ENCODE measurements at regions not wholly inside any gene's neighbourhood (a gene's known extent, or its start where the extent isn't known, plus 50 kb on each side); places are given as distances from the start of the nearest gene placed in this dataset.

DNA sequence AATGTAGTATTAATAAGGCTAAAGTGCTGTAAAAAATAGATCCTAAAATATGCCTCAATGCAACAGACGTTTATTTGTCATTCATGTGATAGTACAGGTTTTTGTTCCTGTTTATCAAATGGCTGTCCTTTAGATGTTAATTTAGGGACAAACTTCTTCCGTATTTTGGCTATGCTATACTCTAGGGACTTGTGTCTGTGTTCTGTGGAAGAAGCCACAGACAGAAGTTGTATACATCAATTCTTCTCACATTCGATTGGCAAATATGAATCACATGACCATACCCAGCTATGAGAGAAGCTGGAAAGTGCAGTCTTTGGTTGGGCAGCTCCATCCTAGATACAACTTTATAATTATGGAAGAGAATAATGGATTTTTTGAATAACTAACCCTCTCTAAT, 232.7 kb upstream of the SNX7 start:
- H3K27me3 ChIP-seq (ENCODE audit: insufficient read depth, low read length), result no peaks in the 10 kb centered on the region
- no peaks in the 10 kb centered on the region for H3K4me1 ChIP-seq (ENCODE audit: control insufficient read depth, insufficient read depth, low read length, unreplicated experiment)
- H3K27ac ChIP-seq (ENCODE audit: low read depth, low read length), result no peak overlapping the region
- no peaks in the 10 kb centered on the region for H3K79me2 ChIP-seq (ENCODE audit: control insufficient read depth, insufficient read depth, low read length, unreplicated experiment)
- no peaks in the 10 kb centered on the region for H3K36me3 ChIP-seq (ENCODE audit: insufficient read depth, low read length)
- H3K4me3 ChIP-seq (ENCODE audit: low read depth, low read length), result no peak overlapping the region
- H2AFZ ChIP-seq (ENCODE audit: low read length, unreplicated experiment), result no peak overlapping the region

- Histone ChIP-seq H3K4me3 (ENCODE audit: low read depth, low read length) (no peak overlapping the region), H3K79me2 (ENCODE audit: control insufficient read depth, insufficient read depth, low read length, unreplicated experiment) (no peaks in the 10 kb centered on the region), H3K27ac (ENCODE audit: low read depth, low read length) (no peak overlapping the region), H3K27me3 (ENCODE audit: insufficient read depth, low read length) (no peaks in the 10 kb centered on the region), H3K36me3 (ENCODE audit: insufficient read depth, low read length) (no peaks in the 10 kb centered on the region), H3K4me1 (ENCODE audit: control insufficient read depth, insufficient read depth, low read length, unreplicated experiment) (no peaks in the 10 kb centered on the region), H2AFZ (ENCODE audit: low read length, unreplicated experiment) (no peak overlapping the region)
These were observed 233.9 kb upstream of the SNX7 start for GRCh38 chr1:98427664-98428063.

GRCh38 chr1:98426092-98426491, 235.4 kb upstream of the SNX7 start:
- Histone ChIP-seq H3K4me3 (ENCODE audit: low read depth, low read length) (no peak overlapping the region), H3K4me1 (ENCODE audit: control insufficient read depth, insufficient read depth, low read length, unreplicated experiment) (peaks cover under 1% of the 10 kb centered on the region), H3K27me3 (ENCODE audit: insufficient read depth, low read length) (no peaks in the 10 kb centered on the region), H3K79me2 (ENCODE audit: control insufficient read depth, insufficient read depth, low read length, unreplicated experiment) (no peaks in the 10 kb centered on the region), H2AFZ (ENCODE audit: low read length, unreplicated experiment) (no peak overlapping the region), H3K27ac (ENCODE audit: low read depth, low read length) (no peak overlapping the region), H3K36me3 (ENCODE audit: insufficient read depth, low read length) (no peaks in the 10 kb centered on the region)

DNA sequence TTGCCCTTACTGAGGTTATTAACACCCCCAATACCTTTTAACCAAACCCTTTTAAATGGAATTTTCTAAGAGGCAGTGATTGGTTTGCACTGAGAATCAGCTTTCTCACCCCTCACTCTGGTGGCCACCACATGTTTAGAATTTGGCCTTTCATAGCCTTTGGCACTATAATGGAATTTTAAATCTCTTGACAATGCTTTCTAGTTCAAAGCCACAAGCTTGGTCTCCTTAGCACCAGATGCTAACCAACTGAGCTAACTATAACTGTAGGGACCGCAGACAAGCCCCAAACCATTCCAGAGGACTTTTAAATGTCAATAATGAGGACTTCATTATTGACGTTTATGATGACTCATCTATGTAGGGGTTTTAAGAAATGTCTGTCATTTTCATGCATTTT, 238.7 kb upstream of the SNX7 start:
- no peak overlapping the region for H3K4me3 ChIP-seq (ENCODE audit: low read depth, low read length)
- no peaks in the 10 kb centered on the region for H3K79me2 ChIP-seq (ENCODE audit: control insufficient read depth, insufficient read depth, low read length, unreplicated experiment)
- H3K4me1 ChIP-seq (ENCODE audit: control insufficient read depth, insufficient read depth, low read length, unreplicated experiment), result peaks cover 12% of the 10 kb centered on the region
- H3K27ac ChIP-seq (ENCODE audit: low read depth, low read length), result no peak overlapping the region
- H2AFZ ChIP-seq (ENCODE audit: low read length, unreplicated experiment), result no peak overlapping the region
- H3K27me3 ChIP-seq (ENCODE audit: insufficient read depth, low read length), result no peaks in the 10 kb centered on the region
- H3K36me3 ChIP-seq (ENCODE audit: insufficient read depth, low read length), result no peaks in the 10 kb centered on the region

DNA sequence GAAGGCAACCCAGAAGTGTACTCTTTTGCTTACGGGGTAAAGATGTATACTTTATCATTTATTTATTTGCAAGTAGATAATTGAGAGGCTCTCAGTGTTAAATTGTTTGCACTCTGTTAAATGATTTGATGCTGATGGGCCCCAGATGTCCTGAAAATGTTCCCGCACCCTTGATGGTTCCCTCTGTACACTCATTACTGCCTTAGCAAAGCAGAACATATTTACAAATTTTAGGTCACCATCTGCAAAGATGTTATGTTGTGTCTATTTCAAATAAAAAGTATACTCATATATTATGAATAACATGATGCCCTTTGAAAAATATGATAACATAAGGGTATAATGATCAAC, 240.5 kb upstream of the SNX7 start:
- peaks cover 12% of the 10 kb centered on the region for H3K4me1 ChIP-seq (ENCODE audit: control insufficient read depth, insufficient read depth, low read length, unreplicated experiment)
- H2AFZ ChIP-seq (ENCODE audit: low read length, unreplicated experiment), result no peak overlapping the region
- H3K4me3 ChIP-seq (ENCODE audit: low read depth, low read length), result no peak overlapping the region
- no peak overlapping the region for H3K27ac ChIP-seq (ENCODE audit: low read depth, low read length)
- no peaks in the 10 kb centered on the region for H3K36me3 ChIP-seq (ENCODE audit: insufficient read depth, low read length)
- H3K27me3 ChIP-seq (ENCODE audit: insufficient read depth, low read length), result no peaks in the 10 kb centered on the region
- no peaks in the 10 kb centered on the region for H3K79me2 ChIP-seq (ENCODE audit: control insufficient read depth, insufficient read depth, low read length, unreplicated experiment)

- Histone ChIP-seq H2AFZ (ENCODE audit: low read length, unreplicated experiment) (peak overlapping the region; percentile 39), H3K4me3 (ENCODE audit: low read depth, low read length) (no peak overlapping the region; the same call in 1 of the 2 replicates), H3K27me3 (ENCODE audit: insufficient read depth, low read length) (no peaks in the 10 kb centered on the region), H3K4me1 (ENCODE audit: control insufficient read depth, insufficient read depth, low read length, unreplicated experiment) (peaks cover 12% of the 10 kb centered on the region), H3K79me2 (ENCODE audit: control insufficient read depth, insufficient read depth, low read length, unreplicated experiment) (no peaks in the 10 kb centered on the region), H3K27ac (ENCODE audit: low read depth, low read length) (no peak overlapping the region), H3K36me3 (ENCODE audit: insufficient read depth, low read length) (no peaks in the 10 kb centered on the region)
These were observed 241.0 kb upstream of the SNX7 start for GRCh38 chr1:98420376-98421084.

DNA sequence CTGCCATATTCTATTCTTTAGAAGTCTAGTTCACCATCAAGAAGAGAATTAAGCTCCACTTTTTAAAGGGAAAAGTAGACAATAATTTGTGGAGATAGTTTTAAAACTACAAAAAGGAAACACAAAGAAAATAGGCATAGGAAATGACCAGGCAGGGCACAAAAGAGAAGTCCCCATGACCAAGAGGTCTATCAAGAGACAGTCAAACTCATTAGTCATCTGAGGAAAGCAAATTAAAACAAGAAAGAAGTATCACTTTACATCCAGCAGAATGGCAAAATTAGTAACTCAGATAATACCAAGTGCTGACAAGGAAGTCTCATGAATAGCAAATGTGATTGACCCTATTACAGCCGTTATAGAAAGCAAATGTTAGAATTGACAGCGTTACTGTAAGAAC, 243.7 kb upstream of the SNX7 start:
- Histone ChIP-seq H2AFZ (ENCODE audit: low read length, unreplicated experiment) (no peak overlapping the region), H3K79me2 (ENCODE audit: control insufficient read depth, insufficient read depth, low read length, unreplicated experiment) (no peaks in the 10 kb centered on the region), H3K27ac (ENCODE audit: low read depth, low read length) (no peak overlapping the region), H3K36me3 (ENCODE audit: insufficient read depth, low read length) (no peaks in the 10 kb centered on the region), H3K4me3 (ENCODE audit: low read depth, low read length) (no peak overlapping the region), H3K4me1 (ENCODE audit: control insufficient read depth, insufficient read depth, low read length, unreplicated experiment) (peaks cover 12% of the 10 kb centered on the region), H3K27me3 (ENCODE audit: insufficient read depth, low read length) (no peaks in the 10 kb centered on the region)

DNA sequence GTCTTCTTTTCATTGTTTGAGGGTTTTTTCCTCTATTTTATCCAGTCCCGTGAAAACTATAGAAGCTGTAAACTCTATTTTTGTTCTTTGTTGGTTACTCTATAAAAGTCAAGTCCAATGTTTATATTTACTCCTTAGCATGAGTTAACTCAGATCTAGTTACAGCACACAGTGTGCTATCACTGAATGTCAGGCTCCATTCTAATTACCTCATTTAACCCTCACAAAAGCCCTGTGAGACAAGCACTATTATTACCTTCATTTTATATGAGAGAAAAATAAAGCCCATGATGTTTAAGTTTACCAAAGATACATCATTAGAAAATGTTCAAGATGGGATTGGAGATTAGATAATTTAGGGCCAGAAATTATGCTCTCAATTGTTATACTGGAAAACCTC, 251.4 kb upstream of the SNX7 start:
- no peaks in the 10 kb centered on the region for H3K36me3 ChIP-seq (ENCODE audit: insufficient read depth, low read length)
- H3K79me2 ChIP-seq (ENCODE audit: control insufficient read depth, insufficient read depth, low read length, unreplicated experiment), result no peaks in the 10 kb centered on the region
- no peak overlapping the region for H2AFZ ChIP-seq (ENCODE audit: low read length, unreplicated experiment)
- no peak overlapping the region for H3K27ac ChIP-seq (ENCODE audit: low read depth, low read length)
- no peaks in the 10 kb centered on the region for H3K27me3 ChIP-seq (ENCODE audit: insufficient read depth, low read length)
- H3K4me3 ChIP-seq (ENCODE audit: low read depth, low read length), result no peak overlapping the region
- H3K4me1 ChIP-seq (ENCODE audit: control insufficient read depth, insufficient read depth, low read length, unreplicated experiment), result peaks cover 8% of the 10 kb centered on the region

GRCh38 chr1:98406352-98407088, 255.0 kb upstream of the SNX7 start:
- no peaks in the 10 kb centered on the region for H3K36me3 ChIP-seq (ENCODE audit: insufficient read depth, low read length)
- H3K27me3 ChIP-seq (ENCODE audit: insufficient read depth, low read length), result no peaks in the 10 kb centered on the region
- peaks cover 16% of the 10 kb centered on the region for H3K4me1 ChIP-seq (ENCODE audit: control insufficient read depth, insufficient read depth, low read length, unreplicated experiment)
- no peaks in the 10 kb centered on the region for H3K79me2 ChIP-seq (ENCODE audit: control insufficient read depth, insufficient read depth, low read length, unreplicated experiment)
- no peak overlapping the region; the same call in 1 of the 2 replicates for H3K27ac ChIP-seq (ENCODE audit: low read depth, low read length)
- H2AFZ ChIP-seq (ENCODE audit: low read length, unreplicated experiment), result peak overlapping the region; percentile 34
- H3K4me3 ChIP-seq (ENCODE audit: low read depth, low read length), result no peak overlapping the region

DNA sequence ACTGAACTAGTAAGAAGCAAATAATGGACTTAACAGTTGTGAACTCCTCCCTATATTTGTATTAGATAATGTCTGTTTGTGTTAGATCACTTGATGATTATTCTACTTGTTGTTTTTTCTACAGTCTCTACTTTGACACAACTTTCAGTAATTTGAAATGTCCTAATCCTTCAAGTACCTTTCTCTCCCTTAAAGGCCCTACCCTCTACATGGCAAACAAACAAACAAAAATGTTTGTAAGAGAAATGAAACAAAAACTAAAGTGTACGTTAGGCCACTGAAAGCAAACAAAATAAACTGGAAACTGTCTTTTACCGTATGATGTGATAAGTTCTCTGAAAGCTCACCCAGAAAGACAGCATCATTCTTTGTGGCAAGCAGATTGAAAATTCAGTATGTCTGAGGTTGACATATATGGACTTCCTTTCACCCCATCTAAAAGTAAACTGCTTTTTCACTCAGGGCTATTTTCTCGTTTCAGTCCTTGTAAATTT, 255.9 kb upstream of the SNX7 start:
- Histone ChIP-seq H3K27ac (ENCODE audit: low read depth, low read length) (peak overlapping the region; percentile 1; the same call in 1 of the 2 replicates), H2AFZ (ENCODE audit: low read length, unreplicated experiment) (peak overlapping the region; percentile 83), H3K36me3 (ENCODE audit: insufficient read depth, low read length) (no peaks in the 10 kb centered on the region), H3K79me2 (ENCODE audit: control insufficient read depth, insufficient read depth, low read length, unreplicated experiment) (no peaks in the 10 kb centered on the region), H3K27me3 (ENCODE audit: insufficient read depth, low read length) (no peaks in the 10 kb centered on the region), H3K4me3 (ENCODE audit: low read depth, low read length) (peak overlapping the region; percentile 25), H3K4me1 (ENCODE audit: control insufficient read depth, insufficient read depth, low read length, unreplicated experiment) (peaks cover 16% of the 10 kb centered on the region)

- peaks cover 16% of the 10 kb centered on the region for H3K4me1 ChIP-seq (ENCODE audit: control insufficient read depth, insufficient read depth, low read length, unreplicated experiment)
- no peaks in the 10 kb centered on the region for H3K27me3 ChIP-seq (ENCODE audit: insufficient read depth, low read length)
- no peak overlapping the region for H2AFZ ChIP-seq (ENCODE audit: low read length, unreplicated experiment)
- no peaks in the 10 kb centered on the region for H3K36me3 ChIP-seq (ENCODE audit: insufficient read depth, low read length)
- H3K79me2 ChIP-seq (ENCODE audit: control insufficient read depth, insufficient read depth, low read length, unreplicated experiment), result no peaks in the 10 kb centered on the region
- H3K4me3 ChIP-seq (ENCODE audit: low read depth, low read length), result no peak overlapping the region
- no peak overlapping the region for H3K27ac ChIP-seq (ENCODE audit: low read depth, low read length)
These were observed 256.7 kb upstream of the SNX7 start for GRCh38 chr1:98404866-98405265.

All from ACC112 (cell line).